ENCODE measurements at regions not wholly inside any gene's neighbourhood (a gene's known extent, or its start where the extent isn't known, plus 50 kb on each side); places are given as distances from the start of the nearest gene placed in this dataset.

GRCh38 chr2:235170536-235171521 lies 219.0 kb downstream of the SH3BP4 start:
- DNase-seq: no peak

GRCh38 chr2:235171550-235172031 lies 219.8 kb downstream of the SH3BP4 start:
- DNase-seq: no peak

- no peak for DNase-seq
Measured at GRCh38 chr2:235180642-235181041, 228.8 kb downstream of the SH3BP4 start.

GRCh38 chr2:235183786-235184185 lies 232.0 kb downstream of the SH3BP4 start:
- DNase-seq: no peak

DNA sequence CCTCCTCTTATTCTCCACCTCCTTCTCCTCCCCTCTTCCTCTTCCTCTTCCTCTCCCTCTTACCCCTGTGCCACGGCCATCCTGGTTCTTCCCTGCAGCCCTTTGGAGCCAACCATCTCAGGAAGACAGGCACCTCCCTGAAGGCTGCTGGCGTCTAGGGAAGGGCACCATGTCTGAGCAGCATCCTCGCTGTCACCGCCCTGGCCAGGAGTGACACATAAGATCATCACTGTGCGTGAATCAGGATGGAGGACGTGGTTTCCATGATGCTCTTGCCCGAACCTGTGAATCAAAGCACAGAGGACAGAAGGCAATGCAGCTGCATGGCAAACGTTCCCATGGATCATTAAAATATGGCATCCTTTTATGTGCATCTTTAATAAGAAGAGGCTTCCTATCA lies 236.0 kb downstream of the SH3BP4 start:
- no peak for DNase-seq

GRCh38 chr2:235191486-235191885 lies 239.7 kb downstream of the SH3BP4 start:
- no peak for DNase-seq

DNA sequence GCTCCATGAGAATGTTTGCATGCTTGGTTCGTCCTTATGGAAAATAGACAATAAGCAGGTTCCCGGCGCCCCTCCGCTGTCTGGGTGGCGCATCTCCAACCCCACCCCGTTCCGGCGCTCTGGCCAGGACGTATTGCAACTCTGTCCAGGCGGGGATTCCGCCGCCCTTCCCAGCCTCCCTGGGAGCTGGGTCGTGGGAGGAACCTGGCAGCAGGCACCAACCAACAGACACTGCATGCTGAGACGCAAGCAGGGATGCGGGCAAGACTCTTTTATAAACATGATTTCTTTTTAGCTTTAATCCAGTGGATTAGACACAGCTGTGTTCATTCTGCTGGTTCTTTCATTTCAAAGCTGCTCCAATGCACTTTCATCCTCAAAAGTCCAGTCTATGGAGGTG lies 240.2 kb downstream of the SH3BP4 start:
- DNase-seq: no peak

DNA sequence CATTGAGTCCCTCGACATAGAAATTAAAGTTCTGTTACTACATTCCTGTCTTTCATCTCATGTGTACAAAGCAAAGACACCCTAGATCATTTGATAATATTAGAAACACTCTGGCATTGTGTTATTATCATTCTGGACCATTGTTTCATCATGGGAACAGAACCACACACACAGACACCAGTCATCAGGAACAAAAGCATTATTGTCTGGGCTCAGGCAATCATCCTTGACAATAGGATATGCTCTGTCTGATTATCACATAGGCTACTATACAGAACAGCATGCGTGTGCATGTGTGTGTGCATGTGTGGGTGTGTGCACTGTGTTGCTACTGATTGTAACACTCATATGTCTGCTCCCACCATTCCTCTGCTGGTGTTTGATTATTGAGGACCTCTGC lies 242.5 kb downstream of the SH3BP4 start:
- no peak for DNase-seq

GRCh38 chr2:235194836-235195235 lies 243.0 kb downstream of the SH3BP4 start:
- no peak for DNase-seq

- DNase-seq: no peak
Measured at GRCh38 chr2:235195921-235196320, 244.1 kb downstream of the SH3BP4 start.

GRCh38 chr2:235199128-235199527 lies 247.3 kb downstream of the SH3BP4 start:
- DNase-seq: no peak

- no peak for DNase-seq
Measured at GRCh38 chr2:235200216-235200615, 248.4 kb downstream of the SH3BP4 start.

- no peak for DNase-seq
Measured at GRCh38 chr2:235201756-235202155, 249.9 kb downstream of the SH3BP4 start.

GRCh38 chr2:235204948-235205347 lies 253.1 kb downstream of the SH3BP4 start:
- no peak for DNase-seq

DNA sequence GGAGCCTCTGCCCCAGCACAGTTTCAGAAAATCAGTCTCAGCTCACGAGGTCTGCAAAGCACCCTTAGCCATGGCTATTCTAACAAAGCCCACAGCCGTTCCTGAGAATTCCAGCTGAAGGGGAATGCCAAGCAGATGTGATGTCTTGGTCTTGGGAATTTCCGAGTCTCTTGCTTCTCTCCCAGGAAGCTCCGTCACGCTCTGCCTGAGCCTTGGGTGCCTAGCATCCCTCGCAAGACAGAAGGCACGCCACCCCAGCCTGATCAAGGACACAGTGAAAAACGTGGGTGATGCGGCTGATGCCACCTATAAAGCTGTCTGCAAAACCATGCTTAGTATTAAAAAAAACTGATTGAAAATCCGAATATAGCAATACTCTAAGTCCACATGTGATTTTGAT lies 254.6 kb downstream of the SH3BP4 start:
- DNase-seq: no peak

DNA sequence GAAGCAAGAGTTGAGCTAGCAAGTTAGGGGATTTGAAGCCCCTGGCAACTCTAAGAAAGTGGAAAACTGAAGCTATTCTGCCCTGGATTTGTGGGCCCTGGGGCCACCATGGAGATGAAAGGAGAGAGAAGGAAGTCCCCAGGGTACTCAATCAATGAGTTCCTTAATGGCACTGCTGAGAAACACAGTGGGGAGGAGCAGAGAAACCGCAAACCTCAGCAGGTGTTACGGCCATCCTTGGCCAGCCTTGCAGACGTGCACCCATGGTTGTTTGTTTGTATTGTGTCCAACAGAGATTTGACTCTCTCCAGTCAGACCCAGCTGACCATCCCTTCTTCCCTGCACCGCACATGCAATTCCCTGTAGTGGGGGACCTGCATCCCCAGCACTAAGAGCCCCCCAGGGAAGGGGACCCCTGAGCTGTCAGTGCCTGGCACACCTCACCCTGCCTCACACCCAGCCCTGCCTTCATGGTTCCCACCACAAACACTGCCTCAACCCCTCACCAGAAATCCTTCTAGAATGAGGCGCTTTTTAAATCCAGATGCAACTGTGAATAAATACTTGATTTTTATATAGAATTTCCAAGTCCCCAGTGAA lies 255.3 kb downstream of the SH3BP4 start:
- no peak for DNase-seq

DNA sequence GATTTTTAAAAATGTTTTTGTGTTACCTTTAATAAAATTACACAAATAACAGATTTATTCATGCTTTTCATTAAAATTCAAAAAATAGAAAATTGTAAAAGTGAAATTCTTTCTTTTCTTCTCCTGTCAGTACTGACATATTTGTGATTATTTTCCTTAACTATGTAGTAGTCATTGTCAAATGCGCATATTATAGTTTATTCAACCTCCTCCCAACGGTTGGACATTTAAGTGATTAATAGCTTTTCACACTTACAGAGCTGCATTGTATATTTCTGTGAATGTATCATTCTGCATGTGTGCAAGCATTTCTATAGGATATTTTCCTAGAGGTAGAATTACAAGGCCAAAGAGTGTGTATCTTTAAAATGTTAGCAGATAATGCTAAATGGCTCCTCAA lies 259.2 kb downstream of the SH3BP4 start:
- no peak for DNase-seq

DNA sequence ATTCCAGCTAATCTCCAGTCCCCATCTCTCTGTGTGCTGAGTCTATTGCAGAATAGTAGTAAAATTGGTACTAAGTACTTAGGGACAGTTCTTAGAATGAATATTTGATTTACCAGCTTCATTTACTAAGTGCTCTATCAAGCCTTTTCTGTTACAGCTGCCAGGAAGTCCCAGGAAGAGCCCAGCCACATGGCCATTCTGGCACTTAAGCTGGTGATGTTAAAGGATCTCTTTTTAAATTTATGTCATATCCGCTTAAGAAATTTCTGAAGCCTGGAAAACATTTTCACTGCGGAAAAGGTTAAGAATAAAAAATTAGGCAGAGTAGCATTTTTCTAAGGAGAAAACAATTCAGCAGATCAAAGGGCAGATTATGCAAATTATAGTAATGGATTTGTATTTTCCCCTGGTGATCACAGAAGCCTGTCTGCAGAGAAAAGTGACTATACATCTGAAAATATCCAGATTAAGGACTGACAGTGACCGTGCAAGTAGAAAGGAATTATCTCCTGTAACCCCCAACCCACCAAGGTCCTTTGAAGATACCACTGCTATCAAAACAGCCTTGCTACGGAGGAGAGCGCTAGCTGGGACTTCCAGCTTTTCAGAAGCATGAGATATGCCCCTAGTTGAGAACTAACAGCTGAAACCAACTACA lies 260.8 kb downstream of the SH3BP4 start:
- DNase-seq: no peak

DNA sequence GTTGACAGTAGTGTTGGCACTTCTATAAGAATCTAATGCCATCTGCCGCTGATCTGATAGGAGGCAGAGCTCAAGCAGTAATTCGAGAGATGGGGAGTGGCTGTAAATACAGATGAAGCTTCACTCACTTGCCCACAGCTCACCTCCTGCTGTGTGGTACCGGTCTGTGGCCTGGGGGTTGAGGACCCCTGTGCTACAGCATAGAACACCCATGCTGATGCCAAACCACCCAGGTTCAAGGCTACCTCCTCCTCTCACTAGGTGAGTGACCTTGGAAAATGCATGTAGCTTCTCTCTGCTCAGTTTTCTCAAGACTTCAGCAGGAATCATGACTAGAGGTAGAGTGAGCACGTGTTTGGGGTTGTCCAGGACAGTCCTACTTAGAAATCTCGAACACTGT lies 263.4 kb downstream of the SH3BP4 start:
- no peak for DNase-seq

DNA sequence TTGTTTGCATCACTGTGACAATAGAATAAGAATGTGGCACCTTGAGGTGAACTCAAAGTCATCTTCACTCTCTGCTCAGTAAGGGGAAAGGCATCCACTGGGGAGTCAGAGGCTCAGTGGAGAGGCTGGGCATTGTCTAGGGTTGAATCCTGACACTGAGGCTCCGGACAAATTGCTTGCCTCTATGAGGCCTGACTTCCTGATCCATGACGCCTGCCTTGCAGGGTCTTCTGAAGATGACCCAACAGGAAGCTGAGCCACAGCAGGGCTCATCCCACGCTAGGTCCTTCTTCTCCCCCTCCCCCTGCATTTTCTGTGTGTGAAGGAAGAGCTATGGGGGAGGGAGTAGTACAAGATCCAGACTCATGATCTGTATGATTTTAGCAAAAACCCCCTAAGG lies 265.1 kb downstream of the SH3BP4 start:
- DNase-seq: no peak

- DNase-seq: no peak
Measured at GRCh38 chr2:235217846-235218245, 266.0 kb downstream of the SH3BP4 start.

- no peak for DNase-seq
Measured at GRCh38 chr2:235218486-235218907, 266.7 kb downstream of the SH3BP4 start.

DNA sequence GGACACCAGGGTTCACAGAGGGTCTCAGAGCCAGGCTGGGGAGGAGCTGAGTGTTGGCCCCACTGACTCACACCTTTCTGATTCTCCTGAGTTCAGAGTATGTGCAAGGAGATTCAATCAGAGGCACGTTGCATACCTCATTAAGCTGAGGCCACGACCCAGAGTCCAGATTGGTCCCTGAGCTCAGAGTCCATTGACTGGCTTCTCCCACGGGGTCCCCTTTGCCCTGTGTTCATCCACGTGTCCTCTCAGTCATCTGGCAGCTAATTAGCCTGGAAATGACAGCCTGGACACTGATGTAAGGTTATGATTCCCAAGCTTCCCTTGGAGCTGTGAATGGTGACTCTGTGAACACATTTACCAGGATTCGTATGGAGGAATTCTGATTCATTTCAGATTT lies 267.2 kb downstream of the SH3BP4 start:
- no peak for DNase-seq

DNA sequence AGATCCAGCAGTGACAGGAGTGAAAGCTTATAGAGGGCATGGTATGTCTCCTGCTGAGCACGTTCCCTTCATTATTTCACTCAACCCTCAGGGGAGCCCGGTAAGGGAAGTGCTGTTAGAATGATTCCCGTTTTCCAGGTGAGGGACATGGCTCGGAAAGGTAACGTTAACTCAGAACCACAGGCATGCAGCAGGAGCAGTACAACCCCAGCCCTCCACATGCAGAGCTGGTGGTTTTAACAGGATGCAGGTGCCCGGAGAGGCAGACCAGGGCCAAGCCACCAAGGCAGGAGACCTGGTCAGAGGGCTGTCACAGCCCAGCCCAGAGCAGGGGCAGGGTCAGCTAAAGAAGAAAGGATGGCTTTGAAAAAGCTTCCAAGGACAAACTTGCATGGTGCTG lies 268.5 kb downstream of the SH3BP4 start:
- DNase-seq: no peak
